Endothelial cell of umbilical vein (primary cell): ENCODE measurements at regions not wholly inside any gene's neighbourhood (a gene's known extent, or its start where the extent isn't known, plus 50 kb on each side); places are given as distances from the start of the nearest gene placed in this dataset.

Source experiments
- BruUV-seq: library from RNA; stranded (reverse); fragments of 400-500 nt; replicated peaks from 2 replicates; lab custom pipeline; 2021; lab: Mats Ljungman, UMichigan
- CTCF ChIA-PET: fragments of 300-600, 350-600 bp; sonication (Branson Sonifier 250); formaldehyde crosslinking; loops from one replicate; lab custom pipeline; 2021; ENCODE audit warnings: antibody characterized with exemption, inconsistent platforms; lab: Charles Lee
- POLR2A ChIA-PET: fragments of 300-600, 350-600 bp; sonication (Branson Sonifier 250); formaldehyde crosslinking; loops from one replicate; lab custom pipeline; 2021; ENCODE audit warnings: antibody characterized with exemption, inconsistent platforms; lab: Charles Lee
- DNase-seq: peaks from one replicate; pipeline ENCODE4 v3.0.0-alpha.2; 2011; ENCODE audit warnings: low read depth, low spot score
- FAIRE-seq: peaks from 2 replicates; lab custom pipeline; 2011; peaks lifted over from hg19 to GRCh38; lab: Jason Lieb, UNC
- H2AFZ ChIP-seq: 2 replicates; pipeline ENCODE4 v1.6.0; 2012; ENCODE audit warnings: low read depth, low read length, control low read depth, inconsistent platforms
- H3K27ac ChIP-seq: 2 replicates; pipeline ENCODE4 v1.5.1; 2011; ENCODE audit warnings: low read depth, mild to moderate bottlenecking, control low read depth, low read length, moderate library complexity; ENCODE audit not compliant: insufficient read depth
- H3K27me3 ChIP-seq, 2 experiments: 2 replicates each; pipeline versions ENCODE4 v1.6.0 to v1.6.1; 2011; ENCODE audit warnings: low read length in 2 of 2, mixed read lengths in 1 of 2; ENCODE audit not compliant: control insufficient read depth in 2 of 2, insufficient read depth in 2 of 2
- H3K36me3 ChIP-seq, 2 experiments: 2 replicates in 1 of 2; 3 replicates in 1 of 2; pipeline ENCODE4 v1.5.1; 2011; ENCODE audit warnings: low read length in 2 of 2, mild to moderate bottlenecking in 1 of 2, moderate library complexity in 1 of 2; ENCODE audit not compliant: control insufficient read depth in 2 of 2, insufficient read depth in 2 of 2; ENCODE audit errors: extremely low read depth in 1 of 2
- H3K4me1 ChIP-seq: 3 replicates; pipeline ENCODE4 v1.5.1; 2011; ENCODE audit warnings: mild to moderate bottlenecking, low read length; ENCODE audit not compliant: control insufficient read depth, insufficient read depth; ENCODE audit errors: extremely low read depth
- H3K4me2 ChIP-seq: 2 replicates; pipeline ENCODE4 v1.6.1; 2011; ENCODE audit warnings: low read length, control low read depth, mixed read lengths; ENCODE audit not compliant: insufficient read depth
- H3K4me3 ChIP-seq, 3 experiments: fragments of 200-600 bp in 1 of 3; sonication (generic), shearing (Covaris generic) in 1 of 3; replicated peaks in 1 of 3; 2 replicates each; pipeline ENCODE4 v1.5.1; 2011 to 2016; ENCODE audit warnings: control low read depth in 3 of 3, low read length in 3 of 3, mild to moderate bottlenecking in 2 of 3, inconsistent platforms in 1 of 3, low read depth in 1 of 3, moderate library complexity in 1 of 3; ENCODE audit not compliant: insufficient read depth in 1 of 3
- H3K79me2 ChIP-seq: 2 replicates; pipeline ENCODE4 v1.6.0; 2012; ENCODE audit warnings: low read length, inconsistent platforms; ENCODE audit not compliant: control insufficient read depth, insufficient read depth
- H3K9ac ChIP-seq: replicated peaks from 2 replicates; pipeline ENCODE3; 2011; ENCODE audit warnings: low read length, control low read depth; ENCODE audit not compliant: insufficient read depth; ENCODE audit errors: extremely low read depth
- H3K9me1 ChIP-seq: replicated peaks from 3 replicates; pipeline ENCODE4 v1.6.0; 2011; ENCODE audit warnings: mild to moderate bottlenecking, low read length; ENCODE audit not compliant: control insufficient read depth, insufficient read depth; ENCODE audit errors: extremely low read depth
- H3K9me3 ChIP-seq: replicated peaks from 2 replicates; pipeline ENCODE4 v1.5.1; 2012; ENCODE audit warnings: low read length, inconsistent platforms; ENCODE audit not compliant: control insufficient read depth, insufficient read depth
- H4K20me1 ChIP-seq: replicated peaks from 2 replicates; pipeline ENCODE3; 2011; ENCODE audit warnings: mild to moderate bottlenecking, low read length; ENCODE audit not compliant: control insufficient read depth, insufficient read depth; ENCODE audit errors: extremely low read depth
- CTCF ChIP-seq, 2 donors: IDR thresholded peaks; 1 replicate in 1 of 2; 2 replicates in 1 of 2; pipeline ENCODE4 v1.5.1; 2011; ENCODE audit warnings: low read length in 2 of 2, mild to moderate bottlenecking in 2 of 2, moderate library complexity in 2 of 2, control low read depth in 1 of 2, inconsistent platforms in 1 of 2, low read depth in 1 of 2; ENCODE audit not compliant: insufficient read depth in 1 of 2; ENCODE audit errors: extremely low read depth in 1 of 2
- EZH2 ChIP-seq: IDR thresholded peaks from 2 replicates; pipeline ENCODE4 v1.6.1; 2012; ENCODE audit warnings: borderline replicate concordance, low read depth, mild to moderate bottlenecking, moderate library complexity, low read length, inconsistent platforms; ENCODE audit not compliant: severe bottlenecking
- FOS ChIP-seq: IDR thresholded peaks from 2 replicates; pipeline ENCODE4 v1.6.1; 2011; ENCODE audit warnings: mild to moderate bottlenecking, low read length, moderate library complexity, borderline replicate concordance; ENCODE audit not compliant: insufficient read depth
- GATA2 ChIP-seq: IDR thresholded peaks from 2 replicates; pipeline ENCODE4 v1.7.0; 2011; ENCODE audit warnings: low read depth, mild to moderate bottlenecking, moderate library complexity, mixed read lengths, low read length; ENCODE audit not compliant: insufficient read length, insufficient read depth
- JUN ChIP-seq: IDR thresholded peaks from 2 replicates; pipeline ENCODE4 v1.6.1; 2011; ENCODE audit warnings: borderline replicate concordance, low read depth; ENCODE audit not compliant: insufficient read length, insufficient read depth
- MYC ChIP-seq: IDR thresholded peaks from one replicate; pipeline ENCODE4 v1.6.1; 2011; ENCODE audit warnings: mild to moderate bottlenecking, low read depth, low read length
- POLR2A ChIP-seq: IDR thresholded peaks from 2 replicates; pipeline ENCODE4 v1.6.1; 2012; ENCODE audit warnings: low read depth, mild to moderate bottlenecking, control low read depth, low read length
- POLR2AphosphoS5 ChIP-seq: IDR thresholded peaks from 2 replicates; pipeline ENCODE4 v1.6.1; 2012; ENCODE audit warnings: low read depth, mild to moderate bottlenecking, control low read depth, low read length, moderate library complexity; ENCODE audit not compliant: insufficient read depth
- dilution Hi-C: fragments of 300-500 bp; cut with MboI; formaldehyde crosslinking; loops from one replicate; pipeline ENCODE4 v1.15.0; 2019; ENCODE audit warnings: low sequenced_read_pairs; ENCODE audit not compliant: extremely low pct_ligation_motif_present
- intact Hi-C: fragments of 100-400 bp; cut with micrococcal nuclease; formaldehyde crosslinking; loops from one replicate; pipeline ENCODE4 v1.10.0; 2022
- TF ChIP-seq, protein P1 (sequence below): IDR thresholded peaks from 2 replicates; pipeline ENCODE4 v1.6.1; 2011; ENCODE audit not compliant: insufficient read depth, insufficient read length

DNA sequence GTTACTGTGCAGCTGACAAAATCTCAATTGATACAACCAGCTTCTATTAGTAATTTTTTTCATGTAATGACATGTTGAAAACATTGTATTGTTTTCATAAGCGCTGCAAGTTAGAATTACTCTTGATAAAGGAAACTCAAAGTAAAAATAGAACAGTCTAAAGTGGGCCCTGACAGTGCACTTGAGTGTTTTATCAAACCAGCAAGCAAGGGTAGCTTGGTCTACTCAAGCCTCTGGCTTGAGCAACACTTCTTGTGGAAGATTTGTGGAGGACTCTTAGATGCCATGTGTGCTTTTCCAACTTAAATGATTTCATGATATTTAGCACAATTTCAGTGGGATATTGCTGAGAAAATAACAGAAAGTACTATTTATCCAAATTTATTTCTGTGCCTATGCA is 575.7 kb upstream of the ZNF717 start:
- H3K36me3 ChIP-seq, result no peaks in the 10 kb centered on the region
- CTCF ChIA-PET, result no interaction called here
- no peak overlapping the region for H3K4me3 ChIP-seq
- no peaks in the 10 kb centered on the region for H3K9me1 ChIP-seq
- FAIRE-seq (no peak), DNase-seq (no peak)
- H3K27ac ChIP-seq, result no peak overlapping the region
- BruUV-seq, result no TSS peak
- TF ChIP-seq FOS, result no peak
- TF ChIP-seq GATA2, result no peak
- no peak for TF ChIP-seq MYC
- no peak for TF ChIP-seq EZH2
- TF ChIP-seq, protein P1, sequence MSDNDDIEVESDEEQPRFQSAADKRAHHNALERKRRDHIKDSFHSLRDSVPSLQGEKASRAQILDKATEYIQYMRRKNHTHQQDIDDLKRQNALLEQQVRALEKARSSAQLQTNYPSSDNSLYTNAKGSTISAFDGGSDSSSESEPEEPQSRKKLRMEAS, result no peak
- TF ChIP-seq JUN, result no peak
- TF ChIP-seq CTCF (IDR thresholded peaks at IDR 0.05; ENCODE audit: extremely low read depth in 1 of 2, insufficient read depth in 1 of 2, low read depth in 1 of 2, low read length in 2 of 2), result no peak
- no peak for TF ChIP-seq POLR2A
- TF ChIP-seq POLR2AphosphoS5, result no peak
- intact Hi-C loops, result no loop called here
- no peaks in the 10 kb centered on the region for H3K79me2 ChIP-seq
- no peaks in the 10 kb centered on the region for H3K27me3 ChIP-seq
- dilution Hi-C loops, result no loop called here
- no peak overlapping the region for H2AFZ ChIP-seq
- POLR2A ChIA-PET, result no interaction called here
- no peaks in the 10 kb centered on the region for H3K9me3 ChIP-seq
- H4K20me1 ChIP-seq, result no peaks in the 10 kb centered on the region
- H3K4me1 ChIP-seq, result no peaks in the 10 kb centered on the region
- no peak overlapping the region for H3K4me2 ChIP-seq
- no peak overlapping the region for H3K9ac ChIP-seq
